ENCODE measurements at regions not wholly inside any gene's neighbourhood (a gene's known extent, or its start where the extent isn't known, plus 50 kb on each side); places are given as distances from the start of the nearest gene placed in this dataset.

DNA sequence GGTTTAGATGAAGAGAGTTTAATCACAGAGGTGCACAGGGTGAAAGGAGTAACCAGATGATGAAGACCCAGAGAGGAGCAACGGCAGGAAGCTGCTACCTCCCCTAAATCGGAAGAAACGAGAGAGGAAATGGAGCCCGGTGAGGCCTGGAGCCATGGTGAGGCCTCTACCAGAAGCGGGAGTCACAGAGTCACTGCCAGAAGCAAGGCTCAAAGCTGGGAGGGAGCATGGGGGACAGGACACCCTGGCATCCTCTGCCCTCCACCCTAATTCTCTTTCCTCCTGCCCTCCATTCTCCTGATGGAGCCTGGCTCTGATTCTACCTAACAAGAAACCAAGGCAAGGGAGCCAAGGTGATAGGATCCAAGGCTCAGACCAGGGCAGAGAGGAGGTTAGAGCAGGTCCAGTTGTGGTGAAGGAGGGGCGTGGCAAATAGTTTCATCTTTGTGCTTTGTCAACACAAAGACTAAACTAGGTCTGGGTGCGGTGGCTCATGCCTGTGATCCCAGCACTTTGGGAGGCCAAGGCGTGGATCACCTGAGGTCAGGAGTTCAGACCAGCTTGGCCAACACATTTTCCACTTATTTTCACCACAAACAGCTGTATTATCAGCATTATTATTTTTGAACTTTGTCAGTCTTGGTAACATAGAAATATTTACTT, 134.4 kb upstream of the RAI14 start:
- no peak for ATAC-seq (replicated peaks)
- Mint-ChIP-seq H3K4me3 (no peak overlapping the region), H3K36me3 (ENCODE audit: insufficient read depth) (no peaks in the 10 kb centered on the region), H3K27ac (no peak overlapping the region), H3K9me3 (no peaks in the 10 kb centered on the region), H3K4me1 (ENCODE audit: low read depth in 2 of 2) (peaks cover 0 to 7% of the 10 kb centered on the region in 2 donors), H3K27me3 (peaks cover 8 to 10% of the 10 kb centered on the region in 2 donors)
- no peak for DNase-seq

GRCh38 chr5:34522599-34523386, 133.3 kb upstream of the RAI14 start:
- no peak overlapping the region for H3K27ac Mint-ChIP-seq
- H3K27me3 Mint-ChIP-seq, result no peaks in the 10 kb centered on the region
- ATAC-seq (replicated peaks), result peak; percentile 65
- DNase-seq, result peak; percentile 31 to 39 (median 33)
- H3K9me3 Mint-ChIP-seq, result no peaks in the 10 kb centered on the region
- peaks cover 0 to 7% of the 10 kb centered on the region in 2 donors for H3K4me1 Mint-ChIP-seq (ENCODE audit: low read depth in 2 of 2)
- no peaks in the 10 kb centered on the region for H3K36me3 Mint-ChIP-seq (ENCODE audit: insufficient read depth)
- no peak overlapping the region for H3K4me3 Mint-ChIP-seq

DNA sequence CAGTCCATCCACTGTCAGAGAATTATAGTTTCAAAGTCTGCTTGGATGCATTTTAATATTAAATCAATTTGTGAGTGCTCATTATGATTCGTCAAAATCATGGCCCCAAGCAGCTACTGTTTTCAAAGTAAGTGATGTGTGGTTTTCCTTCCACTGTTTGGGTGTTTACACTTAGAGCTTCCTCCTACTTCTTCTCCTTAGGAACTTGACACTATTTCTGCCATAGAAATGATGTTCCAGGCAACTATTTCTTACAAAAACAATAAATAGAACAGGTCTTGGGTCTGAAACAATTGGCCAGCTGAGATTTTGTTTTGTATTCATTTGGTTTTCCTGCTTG, 132.8 kb upstream of the RAI14 start:
- Mint-ChIP-seq H3K27me3 (no peaks in the 10 kb centered on the region), H3K4me3 (no peak overlapping the region), H3K9me3 (no peaks in the 10 kb centered on the region)

DNA sequence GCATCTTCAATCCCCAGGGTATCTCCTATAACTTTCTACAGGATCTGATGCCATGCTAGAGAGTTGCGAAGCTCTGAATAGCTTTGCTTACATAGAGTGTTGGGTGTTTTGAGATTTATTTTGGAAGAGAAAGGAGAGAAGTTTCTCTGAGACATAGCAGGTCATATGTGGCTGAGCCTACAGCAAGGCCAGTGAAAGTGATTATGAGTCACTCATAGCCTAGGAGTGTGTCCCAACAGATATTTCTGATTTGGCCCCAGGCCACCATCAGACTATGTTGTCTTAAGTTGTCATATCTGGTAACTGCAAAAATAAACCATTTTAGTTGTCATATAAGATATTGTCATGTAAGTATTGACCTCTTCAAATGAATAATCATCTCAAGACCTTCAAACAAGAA, 132.0 kb upstream of the RAI14 start:
- Mint-ChIP-seq H3K27ac (no peak overlapping the region), H3K4me1 (ENCODE audit: low read depth in 2 of 2) (peaks cover 0 to 7% of the 10 kb centered on the region in 2 donors), H3K27me3 (no peaks in the 10 kb centered on the region), H3K36me3 (ENCODE audit: insufficient read depth) (no peaks in the 10 kb centered on the region), H3K9me3 (no peaks in the 10 kb centered on the region), H3K4me3 (no peak overlapping the region)
- no peak for ATAC-seq (replicated peaks)
- DNase-seq, result no peak

More for the DNA sequence above, 132.8 kb upstream of the RAI14 start:
- ATAC-seq (replicated peaks) (no peak), DNase-seq (no peak)
- Mint-ChIP-seq H3K4me1 (ENCODE audit: low read depth in 2 of 2) (peaks cover 0 to 7% of the 10 kb centered on the region in 2 donors), H3K27ac (no peak overlapping the region), H3K36me3 (ENCODE audit: insufficient read depth) (no peaks in the 10 kb centered on the region)

GRCh38 chr5:34525761-34526160, 130.4 kb upstream of the RAI14 start:
- Mint-ChIP-seq H3K4me1 (ENCODE audit: low read depth in 2 of 2) (peaks cover 0 to 7% of the 10 kb centered on the region in 2 donors), H3K4me3 (no peak overlapping the region), H3K9me3 (no peaks in the 10 kb centered on the region), H3K27ac (no peak overlapping the region), H3K36me3 (ENCODE audit: insufficient read depth) (no peaks in the 10 kb centered on the region), H3K27me3 (no peaks in the 10 kb centered on the region)
- ATAC-seq (replicated peaks) (no peak), DNase-seq (no peak)

- no peaks in the 10 kb centered on the region for H3K9me3 Mint-ChIP-seq
- H3K4me3 Mint-ChIP-seq, result no peak overlapping the region
- ATAC-seq (replicated peaks), result no peak
- no peaks in the 10 kb centered on the region for H3K36me3 Mint-ChIP-seq (ENCODE audit: insufficient read depth)
- peaks cover 0 to 7% of the 10 kb centered on the region in 2 donors for H3K4me1 Mint-ChIP-seq (ENCODE audit: low read depth in 2 of 2)
- DNase-seq, result no peak
- no peak overlapping the region for H3K27ac Mint-ChIP-seq
- no peaks in the 10 kb centered on the region for H3K27me3 Mint-ChIP-seq
Measured at GRCh38 chr5:34526682-34527305, 129.3 kb upstream of the RAI14 start.

DNA sequence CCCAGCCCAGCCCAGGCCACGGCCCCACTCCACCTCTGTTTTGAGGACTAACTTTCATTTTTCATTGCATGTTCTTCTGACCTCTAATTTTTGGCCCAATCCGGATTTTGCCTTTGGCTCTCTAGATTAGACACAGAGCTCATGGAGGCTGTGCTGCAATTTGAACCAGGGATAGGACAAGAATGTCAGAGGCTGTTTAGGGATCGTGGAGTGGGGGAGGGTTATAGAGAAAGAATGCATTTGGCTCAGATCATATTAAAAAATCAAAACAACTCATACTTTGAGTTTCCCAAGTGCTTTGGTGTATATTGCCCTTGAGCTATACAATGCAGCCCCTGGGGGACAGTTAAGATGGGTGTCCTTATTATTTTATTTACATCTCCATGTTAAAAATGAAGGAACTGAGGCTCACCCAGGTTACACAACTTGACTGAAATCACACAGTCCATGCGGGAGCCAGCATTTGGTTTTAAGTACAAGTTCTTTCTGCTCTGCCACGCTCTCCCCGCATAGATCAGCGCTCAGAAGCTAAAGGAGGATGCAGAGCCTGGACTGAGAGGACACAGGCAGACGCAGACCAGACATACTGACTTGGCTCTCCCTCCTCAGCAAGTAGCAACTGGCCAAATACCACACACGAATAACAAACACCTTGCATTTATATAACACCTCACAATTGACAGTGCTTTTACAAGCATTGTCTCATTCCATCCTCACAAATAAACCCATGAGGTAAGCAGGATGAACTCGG, 126.4 kb upstream of the RAI14 start:
- ATAC-seq (replicated peaks) (no peak), DNase-seq (no peak)
- H3K9me3 Mint-ChIP-seq, result no peaks in the 10 kb centered on the region
- H3K4me3 Mint-ChIP-seq, result no peak overlapping the region
- H3K4me1 Mint-ChIP-seq (ENCODE audit: low read depth in 2 of 2), result no peaks in the 10 kb centered on the region
- no peak overlapping the region for H3K27ac Mint-ChIP-seq
- no peaks in the 10 kb centered on the region for H3K27me3 Mint-ChIP-seq
- H3K36me3 Mint-ChIP-seq (ENCODE audit: insufficient read depth), result no peaks in the 10 kb centered on the region

DNA sequence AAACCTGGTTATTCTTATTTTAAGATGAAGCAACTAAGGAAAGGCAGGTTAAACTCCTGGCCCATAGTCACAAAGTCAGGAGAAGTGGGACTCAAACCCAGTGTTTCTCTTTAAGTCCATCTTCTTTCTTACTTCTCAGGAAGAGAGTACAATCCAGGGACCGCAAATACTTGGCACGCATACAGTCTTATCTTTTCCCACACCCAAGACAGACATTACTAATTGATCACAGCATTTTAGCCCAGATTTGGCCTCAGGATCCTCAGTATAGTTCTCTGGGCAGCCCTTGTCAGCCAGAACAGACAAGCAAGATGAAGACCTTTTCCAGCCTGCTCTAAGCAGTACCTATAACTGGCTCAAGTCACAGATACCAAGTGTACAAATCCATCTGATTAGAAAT, 125.5 kb upstream of the RAI14 start:
- Mint-ChIP-seq H3K27me3 (no peaks in the 10 kb centered on the region), H3K9me3 (no peaks in the 10 kb centered on the region), H3K4me1 (ENCODE audit: low read depth in 2 of 2) (no peaks in the 10 kb centered on the region), H3K27ac (no peak overlapping the region), H3K36me3 (ENCODE audit: insufficient read depth) (no peaks in the 10 kb centered on the region), H3K4me3 (no peak overlapping the region)
- ATAC-seq (replicated peaks), result no peak
- DNase-seq, result no peak

GRCh38 chr5:34531751-34532360, 124.3 kb upstream of the RAI14 start:
- H3K9me3 Mint-ChIP-seq, result no peaks in the 10 kb centered on the region
- no peak overlapping the region for H3K4me3 Mint-ChIP-seq
- H3K27me3 Mint-ChIP-seq, result no peaks in the 10 kb centered on the region
- H3K4me1 Mint-ChIP-seq (ENCODE audit: low read depth in 2 of 2), result no peaks in the 10 kb centered on the region
- no peaks in the 10 kb centered on the region for H3K36me3 Mint-ChIP-seq (ENCODE audit: insufficient read depth)
- DNase-seq (no peak), ATAC-seq (replicated peaks) (no peak)
- no peak overlapping the region for H3K27ac Mint-ChIP-seq

DNA sequence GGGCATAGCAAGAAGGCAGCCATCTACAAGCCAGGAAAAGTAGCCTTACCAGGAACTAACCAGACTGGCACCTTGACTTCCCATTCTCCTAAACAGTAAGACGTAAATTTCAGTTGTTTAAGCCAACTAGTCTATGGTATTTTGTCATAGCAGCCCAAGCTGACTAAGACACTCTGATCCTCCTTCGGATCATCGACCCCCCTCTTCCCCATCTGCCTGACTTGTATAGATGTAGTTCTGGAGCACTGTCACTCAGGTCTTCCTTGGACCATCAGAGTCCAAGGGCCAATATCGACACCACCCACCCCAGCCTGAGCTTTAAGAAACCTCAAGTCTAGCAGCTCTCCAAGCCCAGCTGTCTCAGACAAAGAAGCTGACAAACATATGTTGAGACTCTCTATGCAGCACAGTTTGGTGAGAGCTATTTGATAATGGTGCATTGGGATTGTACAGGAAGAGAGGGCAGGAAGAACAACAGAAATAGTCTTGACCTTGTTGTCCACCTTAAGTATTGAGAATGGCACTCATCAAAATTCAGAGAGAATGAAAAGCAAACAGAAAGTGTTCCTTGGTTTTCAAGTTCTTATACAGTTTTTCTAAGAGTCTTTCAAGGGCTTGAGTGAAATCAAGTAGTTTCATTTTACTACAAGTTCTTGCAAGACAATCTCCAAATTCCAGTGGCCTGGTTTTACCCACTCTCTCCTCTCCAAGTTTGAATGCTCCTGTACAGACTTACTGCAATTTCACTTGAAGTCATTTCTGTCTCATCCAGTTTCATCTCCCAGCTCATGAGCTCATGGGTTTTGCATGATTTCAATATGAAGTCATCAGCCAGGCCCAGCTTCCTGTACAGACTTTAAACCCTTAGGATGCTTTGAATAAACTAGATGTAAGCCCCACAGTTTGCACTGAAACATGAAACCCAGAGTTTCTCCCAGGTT, 122.3 kb upstream of the RAI14 start:
- Mint-ChIP-seq H3K4me3 (no peak overlapping the region), H3K27me3 (peaks cover 7 to 10% of the 10 kb centered on the region in 2 donors), H3K9me3 (no peaks in the 10 kb centered on the region), H3K4me1 (ENCODE audit: low read depth in 2 of 2) (no peaks in the 10 kb centered on the region), H3K36me3 (ENCODE audit: insufficient read depth) (no peaks in the 10 kb centered on the region), H3K27ac (no peak overlapping the region)
- ATAC-seq (replicated peaks) (no peak), DNase-seq (no peak)

- Mint-ChIP-seq H3K4me1 (ENCODE audit: low read depth in 2 of 2) (no peaks in the 10 kb centered on the region), H3K9me3 (no peaks in the 10 kb centered on the region), H3K4me3 (no peak overlapping the region), H3K27me3 (peaks cover 15 to 18% of the 10 kb centered on the region in 2 donors), H3K36me3 (ENCODE audit: insufficient read depth) (no peaks in the 10 kb centered on the region), H3K27ac (no peak overlapping the region)
- ATAC-seq (replicated peaks), result no peak
- no peak for DNase-seq
Measured at GRCh38 chr5:34534523-34535103, 121.5 kb upstream of the RAI14 start.

GRCh38 chr5:34535433-34535832, 120.7 kb upstream of the RAI14 start:
- Mint-ChIP-seq H3K27ac (no peak overlapping the region), H3K9me3 (no peaks in the 10 kb centered on the region), H3K27me3 (peaks cover 23 to 26% of the 10 kb centered on the region in 2 donors), H3K36me3 (ENCODE audit: insufficient read depth) (no peaks in the 10 kb centered on the region), H3K4me3 (no peak overlapping the region), H3K4me1 (ENCODE audit: low read depth in 2 of 2) (no peaks in the 10 kb centered on the region)
- ATAC-seq (replicated peaks) (no peak), DNase-seq (no peak)

Data from effector memory CD8-positive, alpha-beta T cell (primary cell).